GM21367 (cell line): ENCODE measurements at regions not wholly inside any gene's neighbourhood (a gene's known extent, or its start where the extent isn't known, plus 50 kb on each side); places are given as distances from the start of the nearest gene placed in this dataset.

Experiments
- ATAC-seq: cut with Tn5 transposase; IDR thresholded peaks from one replicate; pipeline ENCODE4 v1.9.1; 2021; ENCODE audit not compliant: unreplicated experiment

- ATAC-seq, result no peak
Observed at GRCh38 chr21:43277481-43278351, 108.9 kb downstream of the CRYAA start.

DNA sequence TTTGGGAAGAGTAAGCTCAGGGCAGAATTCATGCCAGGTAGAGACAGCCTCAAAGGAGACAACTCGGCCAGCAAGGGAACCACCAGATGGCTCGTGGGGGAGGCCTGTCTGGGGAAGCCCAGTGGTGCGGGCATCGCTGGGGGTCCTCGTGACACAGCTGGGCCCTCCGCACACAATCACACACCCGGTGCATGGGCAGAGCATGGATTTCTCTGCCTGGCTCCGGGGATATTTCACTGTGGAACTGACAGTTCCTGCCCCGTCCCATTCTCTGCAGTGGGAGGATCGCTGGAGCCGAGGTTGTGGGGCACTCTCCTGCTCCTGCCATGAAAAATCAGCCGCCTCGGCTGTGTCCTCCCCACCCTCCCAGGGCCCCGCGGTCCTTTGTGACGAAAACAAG, 108.0 kb downstream of the CRYAA start:
- ATAC-seq, result no peak

DNA sequence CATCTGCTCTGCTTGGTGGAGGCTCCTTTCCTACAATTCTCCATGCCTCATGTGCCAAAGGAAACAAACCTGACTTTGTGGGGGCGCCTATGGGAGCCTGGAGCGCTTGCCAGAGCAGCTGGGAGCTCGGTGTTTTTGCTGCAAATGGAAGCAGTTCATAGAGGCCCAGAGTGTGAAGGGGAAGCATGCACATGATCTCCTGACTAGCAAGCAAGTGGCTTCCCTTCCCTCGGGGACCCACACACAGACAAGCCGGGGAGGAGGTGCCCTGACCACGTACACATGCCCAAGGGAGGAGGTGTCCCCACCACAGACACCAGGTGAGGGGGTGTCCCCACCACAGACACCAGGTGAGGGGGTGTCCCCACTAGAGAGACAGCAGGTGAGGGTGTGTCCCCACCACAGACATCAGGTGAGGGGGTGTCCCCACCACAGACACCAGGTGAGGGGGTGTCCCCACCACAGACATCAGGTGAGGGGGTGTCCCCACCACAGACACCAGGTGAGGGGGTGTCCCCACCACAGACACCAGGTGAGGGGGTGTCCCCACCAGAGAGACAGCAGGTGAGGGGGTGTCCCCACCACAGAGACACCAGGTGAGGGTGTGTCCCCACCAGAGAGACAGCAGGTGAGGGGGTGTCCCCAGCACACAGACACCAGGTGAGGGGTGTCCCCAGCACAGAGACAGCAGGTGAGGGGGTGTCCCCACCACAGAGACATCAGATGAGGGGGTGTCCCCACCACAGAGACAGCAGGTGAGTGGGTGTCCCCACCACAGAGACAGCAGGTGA, 106.8 kb downstream of the CRYAA start:
- ATAC-seq, result no peak

GRCh38 chr21:43274946-43275310, 106.1 kb downstream of the CRYAA start:
- no peak for ATAC-seq

GRCh38 chr21:43274022-43274945, 105.5 kb downstream of the CRYAA start:
- no peak for ATAC-seq

DNA sequence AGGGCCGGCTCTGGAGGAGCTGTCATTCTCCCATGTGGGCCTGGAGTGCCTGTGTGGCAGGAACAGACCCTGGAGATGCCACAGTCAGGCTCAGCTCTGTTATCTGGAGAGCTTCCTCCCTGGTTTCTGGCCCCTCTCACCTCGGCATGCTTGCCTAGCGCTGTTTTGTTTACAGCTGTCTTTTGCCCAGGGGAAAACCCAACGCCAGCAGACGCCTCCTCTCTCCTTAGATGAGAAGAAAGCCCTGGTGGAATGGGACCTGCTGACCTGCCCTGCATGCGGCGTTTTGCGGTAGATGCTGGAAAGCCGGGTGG, 104.9 kb downstream of the CRYAA start:
- ATAC-seq, result no peak

DNA sequence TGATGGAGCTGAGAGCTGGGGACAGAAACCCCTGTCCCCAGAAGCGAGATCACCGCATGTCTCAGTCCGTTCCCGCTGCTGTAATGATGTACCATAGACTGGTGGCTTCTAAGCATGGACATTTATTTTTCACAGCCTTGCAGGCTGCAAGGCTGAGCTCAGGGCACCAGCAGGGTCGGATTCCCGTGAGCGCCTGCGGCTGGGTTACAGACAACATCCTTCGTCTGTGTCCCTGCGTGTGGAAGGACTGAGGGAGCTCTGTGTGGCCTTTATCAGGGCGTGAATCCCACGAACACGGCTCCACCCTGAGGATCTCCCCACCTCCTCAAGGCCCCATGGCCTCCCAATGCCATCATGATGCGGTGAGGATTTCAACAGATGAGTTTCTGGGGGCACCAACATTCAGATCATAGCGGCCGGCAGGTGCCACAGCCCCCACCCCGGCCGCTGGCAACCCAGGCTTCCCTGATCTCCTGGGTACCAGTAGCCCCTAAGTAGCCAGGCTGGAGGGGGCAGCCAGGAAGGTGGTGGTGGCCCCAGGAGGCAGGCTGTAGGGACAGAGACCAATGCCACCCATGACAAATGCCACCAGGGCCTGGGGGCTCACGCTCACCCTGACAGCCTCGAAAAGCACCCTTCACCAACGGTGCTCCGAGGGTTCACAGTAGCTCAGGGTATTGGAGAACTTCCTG, 104.4 kb downstream of the CRYAA start:
- ATAC-seq, result no peak

DNA sequence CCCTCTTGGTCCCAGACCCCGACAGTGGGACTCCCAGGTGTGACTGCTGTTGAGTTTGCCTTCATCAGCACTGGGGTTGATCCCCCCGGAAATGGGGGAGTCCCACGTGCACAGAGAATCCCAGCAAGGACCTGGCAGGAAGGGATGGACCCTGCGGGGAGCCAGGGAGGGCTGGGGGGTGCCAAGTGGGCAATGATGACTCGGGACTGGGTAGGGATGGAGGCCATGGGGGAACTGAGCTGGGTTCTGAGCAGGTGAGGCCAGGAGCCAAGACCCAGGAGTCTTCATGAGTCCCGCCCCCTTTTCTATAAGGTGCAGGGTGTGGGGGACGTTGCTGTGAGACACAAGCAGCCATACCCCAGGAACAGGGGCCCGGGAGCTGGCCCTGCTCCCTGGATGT, 103.8 kb downstream of the CRYAA start:
- no peak for ATAC-seq

GRCh38 chr21:43271452-43272020, 102.7 kb downstream of the CRYAA start:
- ATAC-seq, result no peak

GRCh38 chr21:43270800-43271301, 102.0 kb downstream of the CRYAA start:
- ATAC-seq, result no peak

- no peak for ATAC-seq
Observed at GRCh38 chr21:43269957-43270705, 101.3 kb downstream of the CRYAA start.

- no peak for ATAC-seq
Observed at GRCh38 chr21:43269440-43269839, 100.6 kb downstream of the CRYAA start.

- no peak for ATAC-seq
Observed at GRCh38 chr21:43268804-43269186, 100.0 kb downstream of the CRYAA start.

DNA sequence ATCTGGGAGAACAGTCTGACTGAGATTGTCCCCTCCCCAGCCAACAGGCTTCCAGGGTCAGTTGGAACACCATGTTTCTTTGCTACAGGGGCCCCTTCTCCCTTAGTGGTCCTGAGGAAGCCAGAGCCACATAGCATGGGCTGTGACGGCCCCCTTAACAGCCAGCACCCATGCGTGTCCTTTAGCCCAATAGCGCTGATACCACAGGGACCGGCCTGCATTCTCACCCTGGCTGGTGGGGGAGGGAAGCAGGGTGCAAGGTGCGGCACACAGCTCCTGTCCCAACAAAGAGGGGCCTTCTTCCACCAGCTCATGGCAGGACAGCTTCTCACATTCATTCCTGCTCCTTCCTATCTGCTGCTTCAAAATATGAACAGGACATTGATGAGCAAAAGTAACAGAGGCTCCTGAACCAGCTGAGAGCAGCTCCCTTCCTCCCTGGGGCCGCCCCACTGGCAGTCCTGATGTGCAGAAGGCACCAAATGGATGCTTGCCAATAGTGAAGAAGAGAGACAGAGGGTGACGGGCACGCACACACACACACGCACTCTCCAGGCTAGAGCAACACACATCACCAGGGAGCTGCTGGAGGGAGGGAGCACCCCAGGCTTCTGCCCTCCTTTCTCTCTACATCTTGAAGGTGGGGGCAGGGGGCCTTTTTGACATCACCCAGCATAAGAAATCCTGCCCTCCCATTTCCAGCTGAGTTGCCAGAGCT, 99.4 kb downstream of the CRYAA start:
- no peak for ATAC-seq

GRCh38 chr21:43267391-43268085, 98.7 kb downstream of the CRYAA start:
- no peak for ATAC-seq

GRCh38 chr21:43266534-43266933, 97.7 kb downstream of the CRYAA start:
- ATAC-seq, result no peak

DNA sequence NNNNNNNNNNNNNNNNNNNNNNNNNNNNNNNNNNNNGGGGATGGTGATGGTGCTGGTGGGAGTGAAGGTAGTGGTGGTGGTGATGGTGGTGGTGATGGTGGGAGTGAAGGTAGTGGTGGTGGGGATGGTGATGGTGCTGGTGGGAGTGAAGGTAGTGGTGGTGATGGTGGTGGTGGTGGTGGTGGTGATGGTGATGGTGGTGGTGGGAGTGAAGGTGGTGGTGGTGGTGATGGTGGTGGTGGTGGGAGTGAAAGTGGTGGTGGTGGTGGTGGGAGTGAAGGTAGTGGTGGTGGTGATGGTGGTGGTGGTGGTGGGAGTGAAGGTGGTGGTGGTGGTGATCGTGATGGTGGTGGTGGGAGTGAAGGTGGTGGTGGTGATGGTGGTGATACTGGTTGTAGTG, 93.6 kb downstream of the CRYAA start:
- ATAC-seq, result no peak
